HEK293 (cell line): ENCODE measurements at regions not wholly inside any gene's neighbourhood (a gene's known extent, or its start where the extent isn't known, plus 50 kb on each side); places are given as distances from the start of the nearest gene placed in this dataset.

Experiments used
- CTCF ChIA-PET: fragments of 350-600 bp; formaldehyde crosslinking; extraction: SDS; loops from one replicate; lab custom pipeline; 2021; ENCODE audit warnings: antibody characterized with exemption; lab: Yijun Ruan, JAX
- POLR2A ChIA-PET: fragments of 300-600 bp; formaldehyde crosslinking; extraction: SDS; loops from one replicate; lab custom pipeline; 2020; ENCODE audit warnings: antibody characterized with exemption, inconsistent platforms; lab: Yijun Ruan, JAX
- H3K27ac ChIP-seq: fragments of 200-500 bp; sonication (Bioruptor generic); 2 replicates; pipeline ENCODE4 v1.5.1; 2014; ENCODE audit warnings: low read depth, low read length, control low read depth, inconsistent platforms; ENCODE audit errors: extremely low read depth
- H3K36me3 ChIP-seq, 2 experiments: fragments of 200-500 bp in 1 of 2; sonication (Bioruptor generic) in 1 of 2; 1 replicate in 1 of 2; 2 replicates in 1 of 2; pipeline ENCODE4 v1.5.1; 2014 to 2017; ENCODE audit warnings: inconsistent platforms in 2 of 2, low read length in 2 of 2; ENCODE audit not compliant: control insufficient read depth in 2 of 2, insufficient read depth in 1 of 2
- H3K4me1 ChIP-seq: fragments of 200-500 bp; sonication (Bioruptor generic); 2 replicates; pipeline ENCODE4 v1.5.1; 2014; ENCODE audit warnings: mild to moderate bottlenecking, low read length, inconsistent platforms; ENCODE audit not compliant: control insufficient read depth, insufficient read depth
- H3K4me3 ChIP-seq: 2 replicates; pipeline ENCODE4 v1.5.1; 2011; ENCODE audit warnings: low read depth, mild to moderate bottlenecking, control low read depth, low read length, moderate library complexity
- H3K9me3 ChIP-seq: fragments of 200-500 bp; sonication (Bioruptor generic); 2 replicates; pipeline ENCODE4 v1.5.1; 2014; ENCODE audit warnings: low read depth, low read length, inconsistent platforms; ENCODE audit not compliant: control insufficient read depth, insufficient read depth
- BCL11A ChIP-seq: fragments of 450-650 bp; formaldehyde crosslinking; IDR thresholded peaks from 2 replicates; pipeline ENCODE4 v1.5.1; 2016; ENCODE audit warnings: low read depth, missing biosample characterization, missing genetic modification characterization
- CTCF ChIP-seq: fragments of 450-650 bp; formaldehyde crosslinking; IDR thresholded peaks from 2 replicates; pipeline ENCODE4 v1.5.1; 2016; ENCODE audit warnings: missing biosample characterization, missing genetic modification characterization
- PRDM6 ChIP-seq: fragments of 450-650 bp; formaldehyde crosslinking; IDR thresholded peaks from 2 replicates; pipeline ENCODE4 v1.5.1; 2017; ENCODE audit warnings: missing biosample characterization, missing genetic modification characterization
- SP2 ChIP-seq: fragments of 450-650 bp; formaldehyde crosslinking; IDR thresholded peaks from 2 replicates; pipeline ENCODE4 v1.5.1; 2016; ENCODE audit warnings: missing biosample characterization, missing genetic modification characterization
- ZBTB7A ChIP-seq: fragments of 450-650 bp; formaldehyde crosslinking; IDR thresholded peaks from 2 replicates; pipeline ENCODE4 v1.5.1; 2016; ENCODE audit warnings: low read depth, missing biosample characterization, missing genetic modification characterization
- ZNF121 ChIP-seq: fragments of 450-650 bp; formaldehyde crosslinking; IDR thresholded peaks from 2 replicates; pipeline ENCODE4 v1.5.1; 2016; ENCODE audit warnings: missing biosample characterization, missing genetic modification characterization
- ZNF148 ChIP-seq: fragments of 450-650 bp; formaldehyde crosslinking; IDR thresholded peaks from 2 replicates; pipeline ENCODE4 v1.5.0; 2017; ENCODE audit warnings: missing biosample characterization, missing genetic modification characterization, borderline replicate concordance
- ZNF266 ChIP-seq: fragments of 450-650 bp; formaldehyde crosslinking; IDR thresholded peaks from 2 replicates; pipeline ENCODE4 v1.5.1; 2016; ENCODE audit warnings: missing biosample characterization, missing genetic modification characterization, low read depth
- ZNF274 ChIP-seq, 2 experiments: fragments of 200-500 bp in 1 of 2; fragments of 450-650 bp in 1 of 2; sonication (Bioruptor generic) in 1 of 2; formaldehyde crosslinking in 1 of 2; IDR thresholded peaks; 2 replicates each; pipeline versions ENCODE4 v1.5.1 to v1.6.1; 2014 to 2016; ENCODE audit warnings: borderline replicate concordance in 1 of 2, inconsistent platforms in 1 of 2, low read length in 1 of 2, missing biosample characterization in 1 of 2, missing genetic modification characterization in 1 of 2
- ZNF398 ChIP-seq: fragments of 450-650 bp; formaldehyde crosslinking; IDR thresholded peaks from 2 replicates; pipeline ENCODE4 v1.5.1; 2017; ENCODE audit warnings: missing biosample characterization, missing genetic modification characterization
- ZNF514 ChIP-seq: fragments of 450-650 bp; formaldehyde crosslinking; IDR thresholded peaks from 2 replicates; pipeline ENCODE4 v1.5.1; 2016; ENCODE audit warnings: missing biosample characterization, missing genetic modification characterization
- ZNF555 ChIP-seq: fragments of 450-650 bp; formaldehyde crosslinking; conservative IDR thresholded peaks from 2 replicates; pipeline ENCODE4 v1.5.1; 2017; ENCODE audit warnings: missing biosample characterization, mild to moderate bottlenecking, missing genetic modification characterization, inconsistent platforms
- ZNF624 ChIP-seq: fragments of 450-650 bp; formaldehyde crosslinking; IDR thresholded peaks from 2 replicates; pipeline ENCODE4 v1.5.1; 2017; ENCODE audit warnings: missing biosample characterization, missing genetic modification characterization
- ZSCAN18 ChIP-seq: fragments of 450-650 bp; formaldehyde crosslinking; IDR thresholded peaks from 2 replicates; pipeline ENCODE4 v1.5.1; 2016; ENCODE audit warnings: missing biosample characterization, missing genetic modification characterization
- ZSCAN4 ChIP-seq: fragments of 450-650 bp; formaldehyde crosslinking; IDR thresholded peaks from 2 replicates; pipeline ENCODE4 v1.5.1; 2017; ENCODE audit warnings: missing biosample characterization, missing genetic modification characterization

GRCh38 chrX:98490670-98491069 is 1607.0 kb downstream of the RPA4 start:
- Histone ChIP-seq H3K27ac (no peak overlapping the region), H3K4me3 (no peak overlapping the region), H3K9me3 (no peaks in the 10 kb centered on the region; the same call in 1 of the 2 replicates), H3K36me3 (no peaks in the 10 kb centered on the region), H3K4me1 (no peaks in the 10 kb centered on the region)
- no peak for TF ChIP-seq ZNF121 (tag by site-specific recombination)
- TF ChIP-seq BCL11A (tag by site-specific recombination), result no peak
- no peak for TF ChIP-seq ZNF624 (tag by site-specific recombination)
- TF ChIP-seq PRDM6 (tag by site-specific recombination), result no peak
- no peak for TF ChIP-seq SP2 (tag by site-specific recombination)
- no peak for TF ChIP-seq ZNF398
- no peak for TF ChIP-seq ZSCAN18 (tag by site-specific recombination)
- no peak for TF ChIP-seq CTCF (tag by site-specific recombination)
- no peak for TF ChIP-seq ZSCAN4
- no peak for TF ChIP-seq ZNF148 (tag by site-specific recombination)
- no peak for TF ChIP-seq ZNF274 (IDR thresholded peaks at IDR 0.05; ENCODE audit: low read length)
- TF ChIP-seq ZNF274 (tag by site-specific recombination; IDR thresholded peaks at IDR 0.05; ENCODE audit: borderline replicate concordance), result no peak
- TF ChIP-seq ZNF555 (tag by site-specific recombination), result no peak
- no peak for TF ChIP-seq ZNF266 (tag by site-specific recombination)
- POLR2A ChIA-PET, result no interaction called here
- CTCF ChIA-PET, result interaction anchor here (1.1 kb wide), 1 partner anchor 11 kb away, joined by 3 read pairs; no protein-coding TSS in a partner anchor

- ChIA-PET CTCF (interaction anchor here (0.8 kb wide), 1 partner anchor 10 kb away, joined by 3 read pairs; no protein-coding TSS in a partner anchor), POLR2A (no interaction called here)
- no peak for TF ChIP-seq ZBTB7A (tag by site-specific recombination)
- TF ChIP-seq ZNF514 (tag by site-specific recombination), result no peak
- Histone ChIP-seq H3K4me1 (no peaks in the 10 kb centered on the region), H3K4me3 (no peak overlapping the region), H3K27ac (no peak overlapping the region), H3K36me3 (no peaks in the 10 kb centered on the region), H3K9me3 (no peaks in the 10 kb centered on the region; the same call in 1 of the 2 replicates)
These were observed 1617.7 kb downstream of the RPA4 start for GRCh38 chrX:98501426-98501825.
